Endothelial cell of umbilical vein (primary cell): ENCODE measurements at regions not wholly inside any gene's neighbourhood (a gene's known extent, or its start where the extent isn't known, plus 50 kb on each side); places are given as distances from the start of the nearest gene placed in this dataset.

Experiments
- BruUV-seq: library from RNA; stranded (reverse); fragments of 400-500 nt; replicated peaks from 2 replicates; lab custom pipeline; 2021; lab: Mats Ljungman, UMichigan
- CTCF ChIA-PET: fragments of 300-600, 350-600 bp; sonication (Branson Sonifier 250); formaldehyde crosslinking; loops from one replicate; lab custom pipeline; 2021; ENCODE audit warnings: antibody characterized with exemption, inconsistent platforms; lab: Charles Lee
- POLR2A ChIA-PET: fragments of 300-600, 350-600 bp; sonication (Branson Sonifier 250); formaldehyde crosslinking; loops from one replicate; lab custom pipeline; 2021; ENCODE audit warnings: antibody characterized with exemption, inconsistent platforms; lab: Charles Lee
- DNase-seq: peaks from one replicate; pipeline ENCODE4 v3.0.0-alpha.2; 2011; ENCODE audit warnings: low read depth, low spot score
- FAIRE-seq: peaks from 2 replicates; lab custom pipeline; 2011; peaks lifted over from hg19 to GRCh38; lab: Jason Lieb, UNC
- H2AFZ ChIP-seq: 2 replicates; pipeline ENCODE4 v1.6.0; 2012; ENCODE audit warnings: low read depth, low read length, control low read depth, inconsistent platforms
- H3K27ac ChIP-seq: 2 replicates; pipeline ENCODE4 v1.5.1; 2011; ENCODE audit warnings: low read depth, mild to moderate bottlenecking, control low read depth, low read length, moderate library complexity; ENCODE audit not compliant: insufficient read depth
- H3K27me3 ChIP-seq, 2 experiments: 2 replicates each; pipeline versions ENCODE4 v1.6.0 to v1.6.1; 2011; ENCODE audit warnings: low read length in 2 of 2, mixed read lengths in 1 of 2; ENCODE audit not compliant: control insufficient read depth in 2 of 2, insufficient read depth in 2 of 2
- H3K36me3 ChIP-seq, 2 experiments: 2 replicates in 1 of 2; 3 replicates in 1 of 2; pipeline ENCODE4 v1.5.1; 2011; ENCODE audit warnings: low read length in 2 of 2, mild to moderate bottlenecking in 1 of 2, moderate library complexity in 1 of 2; ENCODE audit not compliant: control insufficient read depth in 2 of 2, insufficient read depth in 2 of 2; ENCODE audit errors: extremely low read depth in 1 of 2
- H3K4me1 ChIP-seq: 3 replicates; pipeline ENCODE4 v1.5.1; 2011; ENCODE audit warnings: mild to moderate bottlenecking, low read length; ENCODE audit not compliant: control insufficient read depth, insufficient read depth; ENCODE audit errors: extremely low read depth
- H3K4me2 ChIP-seq: 2 replicates; pipeline ENCODE4 v1.6.1; 2011; ENCODE audit warnings: low read length, control low read depth, mixed read lengths; ENCODE audit not compliant: insufficient read depth
- H3K4me3 ChIP-seq, 3 experiments: fragments of 200-600 bp in 1 of 3; sonication (generic), shearing (Covaris generic) in 1 of 3; replicated peaks in 1 of 3; 2 replicates each; pipeline ENCODE4 v1.5.1; 2011 to 2016; ENCODE audit warnings: control low read depth in 3 of 3, low read length in 3 of 3, mild to moderate bottlenecking in 2 of 3, inconsistent platforms in 1 of 3, low read depth in 1 of 3, moderate library complexity in 1 of 3; ENCODE audit not compliant: insufficient read depth in 1 of 3
- H3K79me2 ChIP-seq: 2 replicates; pipeline ENCODE4 v1.6.0; 2012; ENCODE audit warnings: low read length, inconsistent platforms; ENCODE audit not compliant: control insufficient read depth, insufficient read depth
- H3K9ac ChIP-seq: replicated peaks from 2 replicates; pipeline ENCODE3; 2011; ENCODE audit warnings: low read length, control low read depth; ENCODE audit not compliant: insufficient read depth; ENCODE audit errors: extremely low read depth
- H3K9me1 ChIP-seq: replicated peaks from 3 replicates; pipeline ENCODE4 v1.6.0; 2011; ENCODE audit warnings: mild to moderate bottlenecking, low read length; ENCODE audit not compliant: control insufficient read depth, insufficient read depth; ENCODE audit errors: extremely low read depth
- H3K9me3 ChIP-seq: replicated peaks from 2 replicates; pipeline ENCODE4 v1.5.1; 2012; ENCODE audit warnings: low read length, inconsistent platforms; ENCODE audit not compliant: control insufficient read depth, insufficient read depth
- H4K20me1 ChIP-seq: replicated peaks from 2 replicates; pipeline ENCODE3; 2011; ENCODE audit warnings: mild to moderate bottlenecking, low read length; ENCODE audit not compliant: control insufficient read depth, insufficient read depth; ENCODE audit errors: extremely low read depth
- EZH2 ChIP-seq: IDR thresholded peaks from 2 replicates; pipeline ENCODE4 v1.6.1; 2012; ENCODE audit warnings: borderline replicate concordance, low read depth, mild to moderate bottlenecking, moderate library complexity, low read length, inconsistent platforms; ENCODE audit not compliant: severe bottlenecking
- FOS ChIP-seq: IDR thresholded peaks from 2 replicates; pipeline ENCODE4 v1.6.1; 2011; ENCODE audit warnings: mild to moderate bottlenecking, low read length, moderate library complexity, borderline replicate concordance; ENCODE audit not compliant: insufficient read depth
- GATA2 ChIP-seq: IDR thresholded peaks from 2 replicates; pipeline ENCODE4 v1.7.0; 2011; ENCODE audit warnings: low read depth, mild to moderate bottlenecking, moderate library complexity, mixed read lengths, low read length; ENCODE audit not compliant: insufficient read length, insufficient read depth
- JUN ChIP-seq: IDR thresholded peaks from 2 replicates; pipeline ENCODE4 v1.6.1; 2011; ENCODE audit warnings: borderline replicate concordance, low read depth; ENCODE audit not compliant: insufficient read length, insufficient read depth
- MAX ChIP-seq: IDR thresholded peaks from 2 replicates; pipeline ENCODE4 v1.6.1; 2011; ENCODE audit not compliant: insufficient read depth, insufficient read length
- POLR2A ChIP-seq: IDR thresholded peaks from 2 replicates; pipeline ENCODE4 v1.6.1; 2012; ENCODE audit warnings: low read depth, mild to moderate bottlenecking, control low read depth, low read length
- dilution Hi-C: fragments of 300-500 bp; cut with MboI; formaldehyde crosslinking; loops from one replicate; pipeline ENCODE4 v1.15.0; 2019; ENCODE audit warnings: low sequenced_read_pairs; ENCODE audit not compliant: extremely low pct_ligation_motif_present
- intact Hi-C: fragments of 100-400 bp; cut with micrococcal nuclease; formaldehyde crosslinking; loops from one replicate; pipeline ENCODE4 v1.10.0; 2022
- TF ChIP-seq, protein P1 (sequence below), 2 donors: IDR thresholded peaks; 1 replicate in 1 of 2; 2 replicates in 1 of 2; pipeline ENCODE4 v1.5.1; 2011; ENCODE audit warnings: low read length in 2 of 2, mild to moderate bottlenecking in 2 of 2, moderate library complexity in 2 of 2, control low read depth in 1 of 2, inconsistent platforms in 1 of 2, low read depth in 1 of 2; ENCODE audit not compliant: insufficient read depth in 1 of 2; ENCODE audit errors: extremely low read depth in 1 of 2

GRCh38 chr13:85405316-85405897 is 393.8 kb downstream of the SLITRK6 start:
- H3K79me2 ChIP-seq = no peaks in the 10 kb centered on the region
- FAIRE-seq = no peak
- POLR2A ChIA-PET = no interaction called here

DNA sequence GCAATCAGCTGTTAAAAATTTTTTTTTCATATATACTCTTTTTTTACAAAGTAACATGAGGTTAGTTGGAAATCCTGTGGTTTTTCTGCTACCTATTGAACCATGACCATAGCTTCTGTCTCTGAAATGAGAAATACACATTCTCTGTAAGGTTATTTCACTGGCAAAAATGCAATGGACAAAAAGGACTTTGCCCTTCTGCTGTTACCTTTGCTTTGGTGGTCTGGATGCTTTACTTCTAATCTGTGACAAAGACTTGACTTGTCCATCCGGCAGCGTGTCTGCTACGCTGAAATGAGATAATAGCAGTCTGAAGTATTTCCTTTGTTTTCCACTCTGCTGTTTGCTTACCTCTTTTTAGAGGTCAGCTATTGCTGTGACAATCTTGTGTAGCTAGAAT is 412.8 kb downstream of the SLITRK6 start:
- Histone ChIP-seq H3K4me1 (no peaks in the 10 kb centered on the region), H3K9me3 (no peaks in the 10 kb centered on the region), H3K4me3 (no peak overlapping the region), H3K4me2 (no peak overlapping the region), H3K27me3 (no peaks in the 10 kb centered on the region), H3K36me3 (no peaks in the 10 kb centered on the region), H3K27ac (no peak overlapping the region), H4K20me1 (no peaks in the 10 kb centered on the region), H2AFZ (no peak overlapping the region), H3K79me2 (no peaks in the 10 kb centered on the region), H3K9ac (no peak overlapping the region), H3K9me1 (no peaks in the 10 kb centered on the region)
- dilution Hi-C loops = no loop called here
- DNase-seq (no peak), FAIRE-seq (no peak)
- no TSS peak for BruUV-seq
- POLR2A ChIA-PET = no interaction called here
- intact Hi-C loops = no loop called here
- CTCF ChIA-PET = no interaction called here
- no peak for TF ChIP-seq FOS
- TF ChIP-seq MAX = no peak
- TF ChIP-seq POLR2A = no peak
- TF ChIP-seq, protein P1, sequence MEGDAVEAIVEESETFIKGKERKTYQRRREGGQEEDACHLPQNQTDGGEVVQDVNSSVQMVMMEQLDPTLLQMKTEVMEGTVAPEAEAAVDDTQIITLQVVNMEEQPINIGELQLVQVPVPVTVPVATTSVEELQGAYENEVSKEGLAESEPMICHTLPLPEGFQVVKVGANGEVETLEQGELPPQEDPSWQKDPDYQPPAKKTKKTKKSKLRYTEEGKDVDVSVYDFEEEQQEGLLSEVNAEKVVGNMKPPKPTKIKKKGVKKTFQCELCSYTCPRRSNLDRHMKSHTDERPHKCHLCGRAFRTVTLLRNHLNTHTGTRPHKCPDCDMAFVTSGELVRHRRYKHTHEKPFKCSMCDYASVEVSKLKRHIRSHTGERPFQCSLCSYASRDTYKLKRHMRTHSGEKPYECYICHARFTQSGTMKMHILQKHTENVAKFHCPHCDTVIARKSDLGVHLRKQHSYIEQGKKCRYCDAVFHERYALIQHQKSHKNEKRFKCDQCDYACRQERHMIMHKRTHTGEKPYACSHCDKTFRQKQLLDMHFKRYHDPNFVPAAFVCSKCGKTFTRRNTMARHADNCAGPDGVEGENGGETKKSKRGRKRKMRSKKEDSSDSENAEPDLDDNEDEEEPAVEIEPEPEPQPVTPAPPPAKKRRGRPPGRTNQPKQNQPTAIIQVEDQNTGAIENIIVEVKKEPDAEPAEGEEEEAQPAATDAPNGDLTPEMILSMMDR (IDR thresholded peaks at IDR 0.05; ENCODE audit: extremely low read depth in 1 of 2, insufficient read depth in 1 of 2, low read depth in 1 of 2, low read length in 2 of 2) = no peak
- no peak for TF ChIP-seq EZH2
- TF ChIP-seq JUN = no peak

More at GRCh38 chr13:85405316-85405897, 393.8 kb downstream of the SLITRK6 start:
- no peak overlapping the region for H3K27ac ChIP-seq
- no peaks in the 10 kb centered on the region for H4K20me1 ChIP-seq
- no peaks in the 10 kb centered on the region for H3K4me1 ChIP-seq
- no peaks in the 10 kb centered on the region for H3K9me1 ChIP-seq
- intact Hi-C loops = no loop called here
- no peak overlapping the region for H3K4me2 ChIP-seq
- no peak for TF ChIP-seq MAX
- TF ChIP-seq POLR2A = no peak
- TF ChIP-seq GATA2 = no peak
- H3K9ac ChIP-seq = no peak overlapping the region
- no peak for DNase-seq
- H2AFZ ChIP-seq = no peak overlapping the region
- no peak overlapping the region for H3K4me3 ChIP-seq
- no TSS peak for BruUV-seq
- dilution Hi-C loops = no loop called here
- H3K36me3 ChIP-seq = no peaks in the 10 kb centered on the region
- CTCF ChIA-PET = no interaction called here
- no peaks in the 10 kb centered on the region for H3K9me3 ChIP-seq
- H3K27me3 ChIP-seq = no peaks in the 10 kb centered on the region
